ENCODE measurements at regions not wholly inside any gene's neighbourhood (a gene's known extent, or its start where the extent isn't known, plus 50 kb on each side); places are given as distances from the start of the nearest gene placed in this dataset.

DNA sequence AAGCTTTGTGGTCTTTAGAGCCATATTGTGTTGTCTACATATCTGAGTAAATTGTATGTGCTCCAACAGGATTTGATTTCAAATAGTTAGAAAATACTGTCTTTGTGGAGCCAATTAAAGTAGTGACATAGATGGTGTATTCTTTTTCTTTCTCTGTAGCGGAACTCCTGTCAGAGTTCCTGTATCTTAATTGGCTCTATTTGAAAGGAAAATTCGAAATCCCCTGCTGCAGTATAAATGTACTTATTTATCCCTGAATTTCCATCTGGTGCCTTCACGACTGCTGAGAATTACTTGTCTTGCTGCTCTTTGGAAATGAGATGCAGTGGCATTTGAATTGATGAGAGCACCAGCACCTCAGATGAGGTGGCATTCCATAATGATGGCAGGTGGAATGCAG, 546.7 kb upstream of the SGCD start:
- H3K4me1 ChIP-seq (ENCODE audit: control insufficient read depth, extremely low read depth, insufficient read depth, low read length): no peaks in the 10 kb centered on the region
- ChIA-PET CTCF (no interaction called here), POLR2A (no interaction called here)
- H3K9me1 ChIP-seq (replicated peaks; ENCODE audit: control insufficient read depth, extremely low read depth, insufficient read depth, low read length): no peaks in the 10 kb centered on the region
- H4K20me1 ChIP-seq (replicated peaks; ENCODE audit: control insufficient read depth, extremely low read depth, insufficient read depth, low read length): no peaks in the 10 kb centered on the region
- dilution Hi-C loops (cut with MboI; ENCODE audit: extremely low pct_ligation_motif_present, low sequenced_read_pairs): no loop called here
- no peak overlapping the region for H3K27ac ChIP-seq (ENCODE audit: insufficient read depth, low read depth, low read length)
- no peak overlapping the region for H3K4me2 ChIP-seq (ENCODE audit: insufficient read depth, low read length)
- no peaks in the 10 kb centered on the region for H3K79me2 ChIP-seq (ENCODE audit: control insufficient read depth, insufficient read depth, low read length)
- H3K27me3 ChIP-seq (ENCODE audit: control insufficient read depth in 2 of 2, insufficient read depth in 2 of 2, low read length in 2 of 2): no peaks in the 10 kb centered on the region
- H3K9ac ChIP-seq (replicated peaks; ENCODE audit: extremely low read depth, insufficient read depth, low read length): no peak overlapping the region
- BruUV-seq (replicated peaks): no TSS peak
- no peak for TF ChIP-seq POLR2AphosphoS5 (IDR thresholded peaks at IDR 0.05; ENCODE audit: insufficient read depth, low read depth, low read length)
- TF ChIP-seq MAX (IDR thresholded peaks at IDR 0.05; ENCODE audit: insufficient read depth, insufficient read length): no peak
- no peak for TF ChIP-seq JUN (IDR thresholded peaks at IDR 0.05; ENCODE audit: borderline replicate concordance, insufficient read depth, insufficient read length, low read depth)
- TF ChIP-seq FOS (IDR thresholded peaks at IDR 0.05; ENCODE audit: borderline replicate concordance, insufficient read depth, low read length): no peak
- no peak for TF ChIP-seq MYC (IDR thresholded peaks at IDR 0.05; ENCODE audit: low read depth, low read length)
- TF ChIP-seq POLR2A (IDR thresholded peaks at IDR 0.05; ENCODE audit: low read depth, low read length): no peak
- no peak for TF ChIP-seq GATA2 (IDR thresholded peaks at IDR 0.05; ENCODE audit: insufficient read depth, insufficient read length, low read depth, low read length)
- TF ChIP-seq CTCF (IDR thresholded peaks at IDR 0.05; ENCODE audit: extremely low read depth in 1 of 2, insufficient read depth in 1 of 2, low read depth in 1 of 2, low read length in 2 of 2): no peak
- TF ChIP-seq EZH2 (IDR thresholded peaks at IDR 0.05; ENCODE audit: borderline replicate concordance, low read depth, low read length, severe bottlenecking): no peak
- no peak overlapping the region for H2AFZ ChIP-seq (ENCODE audit: low read depth, low read length)
- intact Hi-C loops (cut with micrococcal nuclease): no loop called here
- no peaks in the 10 kb centered on the region for H3K9me3 ChIP-seq (replicated peaks; ENCODE audit: control insufficient read depth, insufficient read depth, low read length)
- FAIRE-seq (no peak), DNase-seq (ENCODE audit: low read depth, low spot score) (no peak)
- H3K4me3 ChIP-seq (replicated peaks in 1 of 3; ENCODE audit: insufficient read depth in 1 of 3, low read depth in 1 of 3, low read length in 3 of 3): no peak overlapping the region
- no peaks in the 10 kb centered on the region for H3K36me3 ChIP-seq (ENCODE audit: control insufficient read depth in 2 of 2, extremely low read depth in 1 of 2, insufficient read depth in 2 of 2, low read length in 2 of 2)

Measured in endothelial cell of umbilical vein (primary cell).